ENCODE measurements at regions not wholly inside any gene's neighbourhood (a gene's known extent, or its start where the extent isn't known, plus 50 kb on each side); places are given as distances from the start of the nearest gene placed in this dataset.

- H3K36me3 ChIP-seq (ENCODE audit: control insufficient read depth in 1 of 2, insufficient read depth in 2 of 2, low read length in 2 of 2): no peaks in the 10 kb centered on the region
- no peak overlapping the region for H3K4me3 ChIP-seq (ENCODE audit: low read depth in 1 of 2, low read length in 2 of 2)
- H3K27me3 ChIP-seq (ENCODE audit: low read depth, low read length): no peaks in the 10 kb centered on the region
- no peak overlapping the region for H3K27ac ChIP-seq (ENCODE audit: low read length)
- no peaks in the 10 kb centered on the region for H3K9me3 ChIP-seq (ENCODE audit: control insufficient read depth in 1 of 2, low read length in 2 of 2)
- no peaks in the 10 kb centered on the region for H3K4me1 ChIP-seq (ENCODE audit: control insufficient read depth in 1 of 2, insufficient read depth in 2 of 2, low read length in 2 of 2)
Measured at GRCh38 chr2:223439184-223439583, 163.0 kb downstream of the SCG2 start.

DNA sequence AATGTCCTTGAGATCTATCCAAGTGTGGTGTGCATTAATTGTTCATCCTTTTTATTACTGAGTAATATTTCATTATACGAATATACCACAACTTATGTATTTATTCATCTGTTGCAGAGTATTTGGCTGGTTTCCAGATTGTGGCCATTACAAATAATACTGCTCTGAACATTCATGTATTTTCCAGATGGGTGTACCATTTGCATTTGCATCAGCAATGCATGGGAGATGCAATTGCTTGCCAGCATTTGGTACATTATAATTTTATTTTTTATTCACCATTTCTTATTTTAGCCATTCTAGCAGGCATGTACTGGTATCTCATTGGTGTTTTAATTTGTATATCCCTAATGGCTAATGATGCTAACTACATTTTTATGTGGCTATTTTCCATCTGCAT, 162.4 kb downstream of the SCG2 start:
- Histone ChIP-seq H3K9me3 (ENCODE audit: control insufficient read depth in 1 of 2, low read length in 2 of 2) (no peaks in the 10 kb centered on the region), H3K4me1 (ENCODE audit: control insufficient read depth in 1 of 2, insufficient read depth in 2 of 2, low read length in 2 of 2) (no peaks in the 10 kb centered on the region), H3K36me3 (ENCODE audit: control insufficient read depth in 1 of 2, insufficient read depth in 2 of 2, low read length in 2 of 2) (no peaks in the 10 kb centered on the region), H3K27ac (ENCODE audit: low read length) (no peak overlapping the region), H3K4me3 (ENCODE audit: low read depth in 1 of 2, low read length in 2 of 2) (no peak overlapping the region), H3K27me3 (ENCODE audit: low read depth, low read length) (no peaks in the 10 kb centered on the region)

- no peaks in the 10 kb centered on the region for H3K9me3 ChIP-seq (ENCODE audit: control insufficient read depth in 1 of 2, low read length in 2 of 2)
Measured at GRCh38 chr2:223442847-223443246, 159.3 kb downstream of the SCG2 start.

DNA sequence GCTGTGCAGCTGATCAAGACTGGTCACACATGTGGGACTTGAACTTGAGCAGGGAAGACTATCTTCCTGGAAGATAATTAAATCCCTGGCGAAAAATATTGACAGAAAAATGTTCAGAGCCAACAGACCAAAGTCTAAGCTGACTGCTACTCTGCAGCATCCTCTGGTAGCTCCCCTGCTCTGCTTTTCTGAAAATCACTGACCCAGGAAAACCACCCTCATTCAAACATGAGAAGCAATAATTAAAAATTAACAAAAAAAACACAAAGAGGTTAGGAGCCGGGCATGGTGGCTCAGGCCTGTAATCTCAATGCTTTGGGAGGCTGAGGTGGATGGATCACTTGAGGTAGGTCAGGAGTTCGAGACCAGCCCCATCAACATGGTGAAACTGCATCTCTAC, 151.9 kb downstream of the SCG2 start:
- Histone ChIP-seq H3K4me1 (ENCODE audit: control insufficient read depth in 1 of 2, insufficient read depth in 2 of 2, low read length in 2 of 2) (no peaks in the 10 kb centered on the region), H3K27ac (ENCODE audit: low read length) (no peak overlapping the region), H3K36me3 (ENCODE audit: control insufficient read depth in 1 of 2, insufficient read depth in 2 of 2, low read length in 2 of 2) (no peaks in the 10 kb centered on the region), H3K9me3 (ENCODE audit: control insufficient read depth in 1 of 2, low read length in 2 of 2) (peaks cover 0 to 2% of the 10 kb centered on the region in 2 donors), H3K27me3 (ENCODE audit: low read depth, low read length) (no peaks in the 10 kb centered on the region), H3K4me3 (ENCODE audit: low read depth in 1 of 2, low read length in 2 of 2) (no peak overlapping the region)

More at GRCh38 chr2:223442847-223443246, 159.3 kb downstream of the SCG2 start:
- no peaks in the 10 kb centered on the region for H3K4me1 ChIP-seq (ENCODE audit: control insufficient read depth in 1 of 2, insufficient read depth in 2 of 2, low read length in 2 of 2)
- H3K27ac ChIP-seq (ENCODE audit: low read length): no peak overlapping the region
- H3K4me3 ChIP-seq (ENCODE audit: low read depth in 1 of 2, low read length in 2 of 2): no peak overlapping the region
- no peaks in the 10 kb centered on the region for H3K36me3 ChIP-seq (ENCODE audit: control insufficient read depth in 1 of 2, insufficient read depth in 2 of 2, low read length in 2 of 2)
- H3K27me3 ChIP-seq (ENCODE audit: low read depth, low read length): no peaks in the 10 kb centered on the region

DNA sequence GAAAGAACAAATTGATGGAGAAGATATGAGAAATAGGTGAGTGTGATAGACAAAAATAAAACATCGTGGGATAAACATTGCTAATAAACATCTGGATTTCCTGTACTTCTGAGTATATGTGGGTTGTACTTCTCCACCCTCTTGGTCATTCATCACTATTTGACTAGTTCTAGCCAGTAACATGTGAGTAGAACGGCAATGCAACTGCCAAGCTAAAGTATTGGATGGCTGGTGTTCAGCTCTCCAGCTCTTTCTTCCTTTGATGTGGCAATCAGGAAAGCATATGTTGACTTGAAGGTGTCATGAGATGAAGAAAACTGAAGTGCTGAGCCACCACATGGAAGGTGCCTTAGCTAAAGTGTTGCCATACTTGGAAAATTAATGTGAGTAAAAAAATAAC, 144.9 kb downstream of the SCG2 start:
- H3K9me3 ChIP-seq (ENCODE audit: control insufficient read depth in 1 of 2, low read length in 2 of 2): peaks cover 0 to 2% of the 10 kb centered on the region in 2 donors
- H3K4me1 ChIP-seq (ENCODE audit: control insufficient read depth in 1 of 2, insufficient read depth in 2 of 2, low read length in 2 of 2): no peaks in the 10 kb centered on the region
- H3K4me3 ChIP-seq (ENCODE audit: low read depth in 1 of 2, low read length in 2 of 2): no peak overlapping the region
- H3K27ac ChIP-seq (ENCODE audit: low read length): no peak overlapping the region
- H3K27me3 ChIP-seq (ENCODE audit: low read depth, low read length): no peaks in the 10 kb centered on the region
- no peaks in the 10 kb centered on the region for H3K36me3 ChIP-seq (ENCODE audit: control insufficient read depth in 1 of 2, insufficient read depth in 2 of 2, low read length in 2 of 2)

DNA sequence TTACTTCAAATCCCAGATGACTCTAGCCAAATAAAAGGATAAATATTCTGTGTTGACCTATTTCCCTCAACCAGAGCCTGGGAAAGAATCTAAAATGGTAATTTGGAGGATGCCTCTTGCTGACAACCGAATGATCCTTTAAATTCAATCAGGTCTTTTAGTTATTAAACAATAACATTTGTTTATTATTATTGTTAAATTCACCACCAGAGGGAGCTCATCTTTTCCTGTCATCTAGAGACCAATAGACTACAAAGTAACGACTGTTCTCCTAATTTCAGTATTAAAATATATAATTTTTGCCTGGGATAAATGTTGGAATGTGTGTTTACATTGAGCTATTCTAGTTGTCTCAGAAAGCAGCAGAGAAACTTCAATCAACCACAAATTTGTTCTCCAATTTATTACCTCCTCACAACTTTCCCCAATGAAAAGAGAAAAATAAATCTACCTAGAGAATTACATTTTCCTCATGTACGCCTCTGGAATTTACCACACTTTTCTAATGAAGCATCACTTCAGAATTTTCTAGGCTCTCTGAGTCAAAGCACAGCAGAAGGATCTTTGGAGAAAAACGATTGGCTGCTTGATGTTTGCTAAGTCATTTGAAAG, 142.7 kb downstream of the SCG2 start:
- no peak overlapping the region for H3K4me3 ChIP-seq (ENCODE audit: low read depth in 1 of 2, low read length in 2 of 2)
- no peaks in the 10 kb centered on the region for H3K9me3 ChIP-seq (ENCODE audit: control insufficient read depth in 1 of 2, low read length in 2 of 2)
- H3K27me3 ChIP-seq (ENCODE audit: low read depth, low read length): no peaks in the 10 kb centered on the region
- no peak overlapping the region for H3K27ac ChIP-seq (ENCODE audit: low read length)
- H3K36me3 ChIP-seq (ENCODE audit: control insufficient read depth in 1 of 2, insufficient read depth in 2 of 2, low read length in 2 of 2): no peaks in the 10 kb centered on the region
- no peaks in the 10 kb centered on the region for H3K4me1 ChIP-seq (ENCODE audit: control insufficient read depth in 1 of 2, insufficient read depth in 2 of 2, low read length in 2 of 2)

GRCh38 chr2:223460209-223460608, 142.0 kb downstream of the SCG2 start:
- H3K4me1 ChIP-seq (ENCODE audit: control insufficient read depth in 1 of 2, insufficient read depth in 2 of 2, low read length in 2 of 2): no peaks in the 10 kb centered on the region
- no peaks in the 10 kb centered on the region for H3K36me3 ChIP-seq (ENCODE audit: control insufficient read depth in 1 of 2, insufficient read depth in 2 of 2, low read length in 2 of 2)
- H3K4me3 ChIP-seq (ENCODE audit: low read depth in 1 of 2, low read length in 2 of 2): no peak overlapping the region
- H3K9me3 ChIP-seq (ENCODE audit: control insufficient read depth in 1 of 2, low read length in 2 of 2): no peaks in the 10 kb centered on the region
- H3K27ac ChIP-seq (ENCODE audit: low read length): no peak overlapping the region
- H3K27me3 ChIP-seq (ENCODE audit: low read depth, low read length): no peaks in the 10 kb centered on the region

DNA sequence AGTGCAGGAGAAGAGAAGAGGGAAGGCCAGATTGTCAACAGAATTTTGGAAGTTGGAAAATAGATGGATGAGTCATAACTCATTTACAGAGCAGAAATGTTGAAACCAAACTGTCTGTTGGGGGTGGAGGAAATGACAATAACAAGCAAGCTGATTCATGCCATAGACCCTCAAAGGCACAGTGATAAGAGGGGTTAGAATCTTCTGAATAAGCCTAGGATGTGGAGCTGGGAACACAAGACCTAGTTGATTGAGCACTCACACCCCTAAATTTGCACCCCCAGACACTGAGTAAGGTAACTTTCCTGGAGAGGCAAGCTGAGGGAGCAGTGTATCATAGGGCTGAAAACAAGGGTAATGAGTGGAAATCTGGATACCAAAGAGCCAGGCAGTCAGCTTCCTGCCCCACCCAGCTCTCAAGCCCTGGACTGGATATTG, 141.4 kb downstream of the SCG2 start:
- Histone ChIP-seq H3K27ac (ENCODE audit: low read length) (no peak overlapping the region), H3K9me3 (ENCODE audit: control insufficient read depth in 1 of 2, low read length in 2 of 2) (no peaks in the 10 kb centered on the region), H3K36me3 (ENCODE audit: control insufficient read depth in 1 of 2, insufficient read depth in 2 of 2, low read length in 2 of 2) (no peaks in the 10 kb centered on the region), H3K4me1 (ENCODE audit: control insufficient read depth in 1 of 2, insufficient read depth in 2 of 2, low read length in 2 of 2) (peaks cover 0 to 3% of the 10 kb centered on the region in 2 donors), H3K27me3 (ENCODE audit: low read depth, low read length) (no peaks in the 10 kb centered on the region), H3K4me3 (ENCODE audit: low read depth in 1 of 2, low read length in 2 of 2) (no peak overlapping the region)

- H3K4me3 ChIP-seq (ENCODE audit: low read depth in 1 of 2, low read length in 2 of 2): no peak overlapping the region
- no peaks in the 10 kb centered on the region for H3K27me3 ChIP-seq (ENCODE audit: low read depth, low read length)
- H3K4me1 ChIP-seq (ENCODE audit: control insufficient read depth in 1 of 2, insufficient read depth in 2 of 2, low read length in 2 of 2): peaks cover 0 to 4% of the 10 kb centered on the region in 2 donors
- no peaks in the 10 kb centered on the region for H3K9me3 ChIP-seq (ENCODE audit: control insufficient read depth in 1 of 2, low read length in 2 of 2)
- H3K36me3 ChIP-seq (ENCODE audit: control insufficient read depth in 1 of 2, insufficient read depth in 2 of 2, low read length in 2 of 2): no peaks in the 10 kb centered on the region
- H3K27ac ChIP-seq (ENCODE audit: low read length): no peak overlapping the region
Measured at GRCh38 chr2:223464071-223464470, 138.1 kb downstream of the SCG2 start.

GRCh38 chr2:223465793-223466192, 136.4 kb downstream of the SCG2 start:
- Histone ChIP-seq H3K27me3 (ENCODE audit: low read depth, low read length) (no peaks in the 10 kb centered on the region), H3K36me3 (ENCODE audit: control insufficient read depth in 1 of 2, insufficient read depth in 2 of 2, low read length in 2 of 2) (no peaks in the 10 kb centered on the region), H3K4me1 (ENCODE audit: control insufficient read depth in 1 of 2, insufficient read depth in 2 of 2, low read length in 2 of 2) (peaks cover 0 to 4% of the 10 kb centered on the region in 2 donors), H3K9me3 (ENCODE audit: control insufficient read depth in 1 of 2, low read length in 2 of 2) (no peaks in the 10 kb centered on the region), H3K27ac (ENCODE audit: low read length) (no peak overlapping the region), H3K4me3 (ENCODE audit: low read depth in 1 of 2, low read length in 2 of 2) (no peak overlapping the region)

DNA sequence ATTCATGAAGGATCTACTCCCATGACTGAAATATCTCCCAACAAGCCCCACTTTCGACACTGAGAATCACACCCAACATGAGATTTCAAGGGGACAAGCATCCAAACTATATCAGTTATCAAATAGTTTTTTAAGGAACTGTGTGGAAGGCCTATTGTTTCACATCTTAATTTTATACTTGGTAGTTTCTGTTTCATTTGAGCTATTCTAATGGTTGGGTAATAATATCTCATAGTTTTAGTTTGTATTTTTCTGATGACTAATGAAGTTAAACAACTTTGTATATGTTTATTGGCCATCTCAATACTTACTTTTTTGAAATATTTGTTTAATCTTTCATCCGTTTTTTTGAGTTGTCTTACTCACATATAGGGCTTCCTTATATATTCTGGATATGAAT, 135.0 kb downstream of the SCG2 start:
- Histone ChIP-seq H3K4me1 (ENCODE audit: control insufficient read depth in 1 of 2, insufficient read depth in 2 of 2, low read length in 2 of 2) (peaks cover 0 to 4% of the 10 kb centered on the region in 2 donors), H3K36me3 (ENCODE audit: control insufficient read depth in 1 of 2, insufficient read depth in 2 of 2, low read length in 2 of 2) (no peaks in the 10 kb centered on the region), H3K4me3 (ENCODE audit: low read depth in 1 of 2, low read length in 2 of 2) (no peak overlapping the region), H3K27me3 (ENCODE audit: low read depth, low read length) (no peaks in the 10 kb centered on the region), H3K27ac (ENCODE audit: low read length) (no peak overlapping the region), H3K9me3 (ENCODE audit: control insufficient read depth in 1 of 2, low read length in 2 of 2) (no peaks in the 10 kb centered on the region)
